HG02588 (cell line): ENCODE measurements at regions not wholly inside any gene's neighbourhood (a gene's known extent, or its start where the extent isn't known, plus 50 kb on each side); places are given as distances from the start of the nearest gene placed in this dataset.

ENCODE experiments used
- ATAC-seq: cut with Tn5 transposase; IDR thresholded peaks from one replicate; pipeline ENCODE4 v1.9.1; 2021; ENCODE audit warnings: mild to moderate bottlenecking, moderate library complexity; ENCODE audit not compliant: unreplicated experiment

GRCh38 chr18:43213816-43214215 is 63.5 kb downstream of the SYT4 start:
- no peak for ATAC-seq

- ATAC-seq = no peak
Observed at GRCh38 chr18:43211059-43211458, 66.2 kb downstream of the SYT4 start.

GRCh38 chr18:43195421-43195820 is 79.9 kb upstream of the RIT2 start:
- ATAC-seq = no peak

- ATAC-seq = no peak
Observed at GRCh38 chr18:43193336-43193735, 77.9 kb upstream of the RIT2 start.

- ATAC-seq = peak; percentile 85
Observed at GRCh38 chr18:43192408-43192807, 76.9 kb upstream of the RIT2 start.

GRCh38 chr18:43181711-43182110 is 66.2 kb upstream of the RIT2 start:
- no peak for ATAC-seq

- no peak for ATAC-seq
Observed at GRCh38 chr18:43180814-43181213, 65.3 kb upstream of the RIT2 start.

- ATAC-seq = no peak
Observed at GRCh38 chr18:43175257-43175656, 59.8 kb upstream of the RIT2 start.

GRCh38 chr18:43170586-43170985 is 55.1 kb upstream of the RIT2 start:
- no peak for ATAC-seq
